NCI-H146 treated with DMSO at 0.1 percent for 48 hours (cell line): ENCODE measurements at regions not wholly inside any gene's neighbourhood (a gene's known extent, or its start where the extent isn't known, plus 50 kb on each side); places are given as distances from the start of the nearest gene placed in this dataset.

Experiments used
- DNase-seq: peaks from one replicate; lab custom pipeline; 2025; ENCODE audit not compliant: unreplicated experiment; lab: John Stamatoyannopoulos, UW

DNA sequence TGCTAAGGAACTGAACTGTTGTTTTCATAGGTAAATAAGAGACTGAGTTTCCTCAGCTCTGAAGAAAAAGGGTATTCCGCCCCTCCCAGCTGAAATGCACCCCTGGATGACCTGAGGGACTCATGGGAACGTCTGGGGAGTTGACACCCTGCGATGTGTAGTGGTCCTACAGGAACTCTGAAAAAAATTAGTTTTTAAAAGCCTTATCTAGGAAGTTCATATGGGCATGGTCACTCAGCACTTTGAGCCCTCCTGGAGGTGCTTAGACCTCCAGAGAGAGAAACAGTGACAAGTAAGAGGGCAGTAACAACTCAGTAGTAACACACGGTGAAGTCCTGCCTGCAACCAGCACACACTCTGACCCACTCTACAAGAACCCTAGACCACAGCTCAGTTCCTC lies 91.2 kb upstream of the CNOT2 start:
- DNase-seq = no peak

- DNase-seq = no peak
Observed at GRCh38 chr12:70154087-70154638, 89.1 kb upstream of the CNOT2 start.

- DNase-seq = no peak
Observed at GRCh38 chr12:70154960-70155589, 88.2 kb upstream of the CNOT2 start.

DNA sequence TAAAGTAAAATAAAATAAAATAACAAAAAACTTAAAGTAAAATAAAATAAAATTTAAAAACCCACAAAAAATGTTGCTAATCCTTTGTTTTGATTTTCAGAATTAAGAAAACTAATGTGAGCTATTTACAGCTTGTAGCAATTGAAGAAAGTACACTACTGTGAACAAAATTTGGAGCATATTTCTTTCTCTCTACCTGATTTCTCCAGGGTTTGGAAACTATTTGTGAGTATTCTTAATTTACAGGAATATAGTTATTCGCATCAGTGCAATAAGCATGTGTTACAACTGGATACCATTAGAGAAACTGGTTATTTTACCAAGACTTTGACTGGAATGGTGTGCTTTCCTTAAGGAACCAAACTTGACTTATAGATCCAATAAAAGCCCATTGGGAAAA lies 86.1 kb upstream of the CNOT2 start:
- no peak for DNase-seq

GRCh38 chr12:70165450-70165849 lies 77.8 kb upstream of the CNOT2 start:
- DNase-seq = no peak

DNA sequence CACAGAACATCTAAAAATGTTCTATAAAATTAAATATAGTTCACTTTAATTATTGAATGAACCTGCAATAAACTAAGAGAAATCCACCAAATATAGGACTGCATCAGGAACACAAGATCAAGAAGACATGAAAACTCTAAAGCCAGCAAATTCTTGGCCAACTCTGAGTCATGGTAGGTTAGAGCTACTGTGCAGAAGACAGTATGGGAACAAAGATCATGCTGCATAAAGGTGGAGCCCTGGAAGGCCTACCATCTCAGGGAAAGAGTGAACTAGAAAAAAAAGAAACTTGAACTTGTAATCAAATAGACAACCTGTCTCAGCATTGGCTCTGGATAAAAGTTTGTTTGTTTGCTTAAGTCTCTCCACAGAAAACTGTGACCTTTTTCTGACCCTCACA lies 66.9 kb upstream of the CNOT2 start:
- no peak for DNase-seq

- DNase-seq = no peak
Observed at GRCh38 chr12:70177631-70178030, 65.6 kb upstream of the CNOT2 start.

DNA sequence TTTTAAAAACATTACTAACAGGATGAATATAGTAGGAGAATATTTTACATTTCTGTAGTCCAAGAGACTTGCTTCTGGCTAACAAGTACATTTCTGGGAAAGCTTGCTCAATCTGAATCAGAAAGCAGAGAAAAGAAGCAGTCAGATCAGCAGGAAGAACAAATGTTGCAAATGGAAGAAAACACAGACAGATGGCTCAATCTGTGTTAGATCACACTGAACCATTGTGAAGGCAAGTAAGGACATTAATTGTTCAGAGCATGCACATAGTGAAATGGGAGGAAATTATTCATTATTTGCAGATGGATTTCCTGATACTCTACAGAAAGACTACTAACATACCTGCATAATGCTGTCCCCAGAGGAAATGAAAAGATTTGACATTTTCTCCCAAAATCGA lies 65.2 kb upstream of the CNOT2 start:
- DNase-seq = no peak

- DNase-seq = no peak
Observed at GRCh38 chr12:70180130-70180529, 63.1 kb upstream of the CNOT2 start.

DNA sequence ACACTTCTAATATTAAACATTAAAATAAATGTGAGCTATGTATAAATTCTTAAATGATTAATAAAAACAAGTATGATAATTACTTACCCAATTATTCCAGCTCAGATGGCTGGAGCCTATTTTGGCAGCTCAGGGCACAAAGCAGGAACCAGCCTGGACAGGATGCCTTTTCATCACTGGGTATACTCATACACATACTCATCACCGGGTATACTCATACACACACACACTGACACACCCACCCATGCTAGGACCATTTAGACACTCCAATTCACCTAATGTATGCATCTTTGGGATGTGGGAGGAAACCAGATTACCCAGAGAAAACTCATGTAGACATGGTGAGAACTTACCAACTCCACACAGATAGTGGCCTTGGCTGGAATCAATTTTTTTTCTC lies 57.9 kb upstream of the CNOT2 start:
- no peak for DNase-seq

DNA sequence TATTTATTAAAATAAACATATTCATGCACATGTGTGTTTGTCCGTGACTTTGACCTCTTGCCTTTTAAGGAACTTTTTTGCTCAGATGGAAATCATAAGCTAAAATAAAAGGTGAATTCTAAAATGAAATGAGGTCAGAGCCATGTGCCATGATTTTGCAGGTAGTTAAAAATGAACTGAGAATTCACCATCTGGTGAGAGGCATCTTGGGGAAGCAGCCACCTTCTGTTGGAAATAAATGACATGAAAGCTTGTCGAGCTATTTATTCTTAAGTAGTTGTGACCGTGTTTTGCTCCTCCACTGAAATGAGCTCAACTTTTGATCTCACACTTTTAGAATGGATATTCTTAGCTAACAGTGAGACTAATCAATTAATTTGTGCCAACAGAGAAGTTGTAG lies 56.8 kb upstream of the CNOT2 start:
- no peak for DNase-seq

- DNase-seq = no peak
Observed at GRCh38 chr12:70190262-70191010, 52.8 kb upstream of the CNOT2 start.
